HFF-Myc (cell line): ENCODE measurements at regions not wholly inside any gene's neighbourhood (a gene's known extent, or its start where the extent isn't known, plus 50 kb on each side); places are given as distances from the start of the nearest gene placed in this dataset.
"Not testable (repeated sequence)": the region's sequence is repeated elsewhere in the genome, so short reads cannot be mapped to it uniquely, and the experiment has no call there.

Source experiments
- DNase-seq: peaks from one replicate; pipeline ENCODE4 v3.0.0-alpha.2; 2011; ENCODE audit warnings: low read depth; ENCODE audit errors: extremely low read depth
- H3K4me3 ChIP-seq: replicated peaks from 2 replicates; pipeline ENCODE4 v1.5.1; 2011; ENCODE audit warnings: low read depth, mild to moderate bottlenecking, control low read depth, low read length
- TF ChIP-seq, protein P1 (sequence below): IDR thresholded peaks from 2 replicates; pipeline ENCODE4 v1.5.1; 2012; ENCODE audit warnings: mild to moderate bottlenecking, low read depth, low read length, control low read depth; ENCODE audit errors: missing control alignments

DNA sequence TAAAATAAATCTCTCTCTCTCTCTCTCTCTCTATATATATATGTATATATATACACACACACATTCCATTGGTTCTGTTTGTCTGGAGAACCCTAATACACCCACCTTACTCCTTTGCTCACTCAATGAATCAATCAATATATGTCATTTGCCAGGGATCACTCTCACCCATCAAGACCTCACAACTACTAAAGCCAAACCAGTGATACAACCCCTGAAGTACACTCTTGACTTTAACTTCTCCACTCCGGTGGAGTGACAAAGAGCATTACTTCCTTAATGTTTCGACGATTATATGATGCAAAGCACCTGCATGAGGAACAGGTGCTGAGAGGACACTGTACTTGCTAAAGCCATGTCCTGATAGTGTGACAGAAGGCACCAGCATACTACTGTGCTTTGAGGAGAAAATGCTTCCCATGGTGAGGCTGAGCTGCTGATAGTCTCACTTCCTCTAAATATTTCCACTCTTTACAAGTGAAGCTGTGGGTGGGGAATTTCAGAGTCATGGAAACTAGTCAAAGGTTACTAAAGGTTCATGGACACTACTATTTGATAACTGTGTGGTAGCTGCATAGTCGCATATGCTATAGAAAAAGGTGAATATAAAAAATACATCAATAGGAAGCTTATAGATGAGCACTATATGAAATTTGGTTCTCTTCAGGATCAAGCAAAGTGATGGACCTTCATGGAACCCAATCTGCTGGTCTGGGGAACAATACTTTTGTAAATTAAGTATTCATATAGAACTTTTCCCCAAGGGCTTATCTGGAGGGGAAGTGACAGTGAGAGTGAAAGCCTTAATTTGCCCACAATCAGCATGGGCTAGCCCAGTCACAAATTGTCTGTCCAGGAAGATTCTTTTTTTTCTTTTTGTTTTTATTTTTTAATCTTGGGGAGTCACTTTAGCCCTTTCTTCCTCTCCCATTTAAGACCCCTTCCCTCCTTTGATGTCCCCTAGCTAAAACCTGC lies 141.9 kb upstream of the NEDD9 start:
- H3K4me3 ChIP-seq = no peak overlapping the region
- TF ChIP-seq, protein P1, sequence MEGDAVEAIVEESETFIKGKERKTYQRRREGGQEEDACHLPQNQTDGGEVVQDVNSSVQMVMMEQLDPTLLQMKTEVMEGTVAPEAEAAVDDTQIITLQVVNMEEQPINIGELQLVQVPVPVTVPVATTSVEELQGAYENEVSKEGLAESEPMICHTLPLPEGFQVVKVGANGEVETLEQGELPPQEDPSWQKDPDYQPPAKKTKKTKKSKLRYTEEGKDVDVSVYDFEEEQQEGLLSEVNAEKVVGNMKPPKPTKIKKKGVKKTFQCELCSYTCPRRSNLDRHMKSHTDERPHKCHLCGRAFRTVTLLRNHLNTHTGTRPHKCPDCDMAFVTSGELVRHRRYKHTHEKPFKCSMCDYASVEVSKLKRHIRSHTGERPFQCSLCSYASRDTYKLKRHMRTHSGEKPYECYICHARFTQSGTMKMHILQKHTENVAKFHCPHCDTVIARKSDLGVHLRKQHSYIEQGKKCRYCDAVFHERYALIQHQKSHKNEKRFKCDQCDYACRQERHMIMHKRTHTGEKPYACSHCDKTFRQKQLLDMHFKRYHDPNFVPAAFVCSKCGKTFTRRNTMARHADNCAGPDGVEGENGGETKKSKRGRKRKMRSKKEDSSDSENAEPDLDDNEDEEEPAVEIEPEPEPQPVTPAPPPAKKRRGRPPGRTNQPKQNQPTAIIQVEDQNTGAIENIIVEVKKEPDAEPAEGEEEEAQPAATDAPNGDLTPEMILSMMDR = no peak
- DNase-seq = no peak

DNA sequence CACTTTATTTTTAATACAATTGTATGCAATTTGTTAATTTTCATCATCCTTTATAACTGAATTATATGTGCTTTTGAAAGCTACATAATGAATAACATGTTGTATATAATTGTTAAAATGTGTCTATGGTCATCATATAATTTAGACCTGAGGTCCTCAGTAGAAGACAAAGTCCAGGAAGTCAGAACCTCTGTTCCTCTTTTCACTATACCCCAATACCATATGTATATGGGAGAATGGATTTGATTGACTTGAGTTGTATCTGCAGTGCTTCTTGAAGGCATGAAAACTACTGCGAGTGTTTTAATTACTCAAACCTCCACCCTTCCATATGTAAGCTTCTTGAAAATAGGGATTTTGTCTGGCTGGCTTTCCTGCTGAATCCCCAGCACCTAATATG lies 140.7 kb upstream of the NEDD9 start:
- no peak for DNase-seq
- no peak overlapping the region for H3K4me3 ChIP-seq

DNA sequence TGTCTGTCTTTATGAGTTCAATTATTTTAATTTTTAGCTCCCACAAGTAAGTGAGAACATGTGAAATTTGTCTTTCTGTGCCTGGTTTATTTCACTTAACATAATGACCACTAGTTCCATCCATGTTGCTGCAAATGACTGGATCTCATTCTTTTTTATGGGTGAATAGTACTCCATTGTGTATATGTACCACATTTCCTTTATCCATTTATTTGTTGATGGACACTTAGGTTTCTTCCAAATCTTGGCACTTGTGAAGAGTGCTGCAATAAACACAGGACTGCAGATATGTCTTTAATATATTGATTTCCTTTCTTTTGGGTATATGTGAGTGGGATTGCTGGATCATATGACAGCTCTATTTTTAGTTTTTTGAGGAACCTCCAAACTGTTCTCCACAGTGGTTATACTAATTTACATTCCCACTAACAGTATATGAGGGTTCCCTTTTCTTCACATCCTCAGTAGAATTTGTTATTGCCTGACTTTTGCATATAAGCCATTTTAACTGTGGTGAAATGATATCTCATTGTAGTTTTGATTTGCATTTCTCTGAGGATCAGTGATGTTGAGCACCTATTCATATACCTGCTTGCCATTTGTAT lies 139.8 kb upstream of the NEDD9 start:
- H3K4me3 ChIP-seq, DNase-seq: not testable (repeated sequence)

More for the DNA sequence above, 140.7 kb upstream of the NEDD9 start:
- TF ChIP-seq, protein P1 = no peak

DNA sequence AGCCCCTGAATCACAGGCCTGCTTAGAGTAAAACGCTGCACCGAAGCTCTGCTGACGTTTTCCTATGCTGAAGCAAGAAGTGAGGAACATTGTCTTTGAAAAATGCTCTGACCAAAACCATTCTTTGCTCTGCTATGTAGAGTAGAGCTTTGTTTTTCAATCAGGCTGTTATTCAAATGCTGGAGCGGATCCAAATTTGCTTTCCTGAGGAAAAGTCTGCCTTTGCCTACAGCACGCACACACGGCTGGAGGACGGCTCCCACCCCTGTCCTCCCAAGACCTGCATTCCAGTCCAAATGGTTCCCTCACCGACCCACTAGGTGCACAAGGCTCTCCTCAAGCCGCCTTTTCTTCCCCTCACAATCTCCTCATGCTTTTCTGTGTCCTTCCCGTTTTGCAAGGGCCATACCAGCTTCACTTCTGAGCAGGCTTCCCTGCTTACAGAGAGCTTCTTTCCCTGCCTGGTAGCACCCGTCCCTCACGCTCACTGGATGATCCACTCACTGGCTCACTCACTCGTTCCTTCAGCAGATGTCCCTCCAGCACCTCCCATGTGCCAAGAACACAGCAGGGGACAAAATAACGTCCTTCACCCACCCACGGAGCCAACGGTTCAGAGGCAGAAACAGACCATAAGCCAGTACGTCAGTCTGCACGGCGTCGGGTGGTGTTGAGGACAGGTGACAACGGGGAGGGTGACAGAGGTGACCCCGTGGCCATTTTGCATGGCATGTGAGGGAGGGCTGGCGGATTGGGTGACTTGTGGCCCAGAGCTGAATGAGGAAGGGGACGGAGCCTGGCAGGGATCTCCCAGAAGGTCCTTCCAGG lies 137.9 kb upstream of the NEDD9 start:
- TF ChIP-seq, protein P1 = no peak
- no peak for DNase-seq
- no peak overlapping the region for H3K4me3 ChIP-seq

DNA sequence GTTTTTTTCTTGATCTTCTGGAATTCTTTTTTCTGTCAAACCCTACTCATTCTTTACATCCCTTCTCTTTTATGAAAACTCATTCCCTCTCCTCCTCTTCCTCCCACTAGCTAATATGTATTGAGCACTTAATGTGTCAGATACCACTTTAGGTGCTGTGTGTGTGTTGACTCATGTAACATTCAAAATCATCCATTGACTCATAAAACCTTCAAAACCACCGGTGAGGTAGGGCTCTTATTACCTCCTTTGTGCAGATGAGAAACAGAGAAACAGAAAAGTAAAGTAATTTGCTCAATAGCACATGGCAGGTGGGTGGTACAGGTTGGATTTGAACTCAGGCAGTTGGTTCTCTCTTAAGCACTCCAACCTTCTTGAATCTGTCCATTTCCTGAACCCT lies 136.3 kb upstream of the NEDD9 start:
- H3K4me3 ChIP-seq = no peak overlapping the region
- DNase-seq = no peak
- TF ChIP-seq, protein P1 = no peak

DNA sequence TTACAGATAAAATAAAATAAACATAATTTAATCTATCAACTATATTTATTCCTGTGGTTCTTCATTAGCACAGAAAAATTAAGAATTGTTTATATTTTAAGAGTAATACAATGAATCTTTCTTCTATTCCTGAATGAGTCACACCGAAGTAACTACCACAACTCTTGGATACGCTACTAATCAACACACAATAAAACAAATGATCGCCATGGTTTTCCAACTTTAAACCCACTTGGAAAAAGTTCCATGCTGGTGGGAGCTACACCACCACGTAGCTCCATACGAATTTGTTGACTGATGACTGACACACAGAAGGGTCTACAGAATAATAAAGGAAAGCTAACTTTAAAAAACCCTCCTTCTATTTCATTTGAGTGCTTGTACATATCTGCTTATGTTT lies 135.8 kb upstream of the NEDD9 start:
- no peak for DNase-seq
- no peak overlapping the region for H3K4me3 ChIP-seq
- TF ChIP-seq, protein P1 = no peak
